ENCODE measurements at regions not wholly inside any gene's neighbourhood (a gene's known extent, or its start where the extent isn't known, plus 50 kb on each side); places are given as distances from the start of the nearest gene placed in this dataset.
"Not testable (repeated sequence)": the region's sequence is repeated elsewhere in the genome, so short reads cannot be mapped to it uniquely, and the experiment has no call there.

DNA sequence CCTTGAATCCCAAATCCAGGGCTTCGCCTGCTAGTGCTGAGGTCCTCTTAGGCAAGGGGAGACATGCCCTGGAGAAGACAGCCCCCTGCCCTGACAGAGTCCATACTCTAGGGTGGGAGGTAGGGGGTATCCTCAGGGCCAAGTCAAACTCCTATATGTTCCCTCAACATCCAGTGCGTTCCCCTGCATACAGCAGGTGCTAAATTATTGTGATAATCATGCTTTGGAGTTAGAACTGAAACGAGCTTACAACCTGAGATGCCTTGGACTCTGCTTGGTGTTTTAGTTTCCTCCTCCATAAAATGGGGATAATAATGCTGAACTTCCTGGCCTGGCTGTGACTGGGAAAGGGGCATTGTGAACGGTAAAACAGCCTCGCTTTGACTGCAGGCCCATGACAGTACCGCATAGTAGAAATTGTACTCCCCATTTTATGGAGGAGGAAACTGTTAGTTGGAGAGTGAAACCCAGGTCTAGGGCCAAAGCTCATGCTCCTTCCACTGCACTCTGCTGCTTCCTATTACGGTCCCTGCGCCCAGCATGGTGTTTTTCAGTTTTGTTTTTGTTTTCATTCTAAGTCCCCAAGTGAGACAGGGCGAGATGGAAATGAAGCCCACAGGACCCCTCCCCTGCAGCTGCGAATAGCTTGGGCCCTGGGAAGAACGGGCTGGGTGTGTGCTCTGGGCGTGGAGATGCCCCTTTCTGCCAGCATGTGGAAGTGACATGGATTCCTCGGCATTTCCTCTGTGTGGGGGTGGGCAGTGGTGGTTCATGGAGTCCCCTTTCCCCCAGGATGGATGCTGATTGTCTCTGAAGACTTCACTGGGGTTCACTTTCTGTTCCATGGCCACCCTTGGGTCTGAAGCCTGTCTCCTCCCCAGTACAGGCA, 162.5 kb downstream of the VEGFA start:
- DNase-seq, result no peak

DNA sequence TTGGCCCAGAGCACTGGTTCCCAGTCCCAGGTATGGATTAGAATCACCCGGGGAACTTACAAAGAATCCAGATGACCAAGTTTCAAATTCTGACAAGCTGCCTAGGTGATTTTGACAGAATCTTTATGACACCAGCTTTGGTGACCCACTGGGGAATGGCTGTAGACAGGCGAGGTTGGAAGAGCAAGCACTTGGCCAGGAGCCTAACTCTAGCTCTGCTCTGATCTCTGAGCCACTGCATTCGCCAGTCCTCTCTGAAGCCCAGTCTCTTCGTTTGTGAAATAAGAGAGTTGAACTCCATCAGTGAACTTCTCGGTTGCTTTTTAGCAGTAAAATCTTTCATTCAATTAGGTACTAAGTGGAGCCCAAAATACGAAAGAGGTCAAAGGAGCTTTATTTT, 161.2 kb downstream of the VEGFA start:
- DNase-seq, result no peak

DNA sequence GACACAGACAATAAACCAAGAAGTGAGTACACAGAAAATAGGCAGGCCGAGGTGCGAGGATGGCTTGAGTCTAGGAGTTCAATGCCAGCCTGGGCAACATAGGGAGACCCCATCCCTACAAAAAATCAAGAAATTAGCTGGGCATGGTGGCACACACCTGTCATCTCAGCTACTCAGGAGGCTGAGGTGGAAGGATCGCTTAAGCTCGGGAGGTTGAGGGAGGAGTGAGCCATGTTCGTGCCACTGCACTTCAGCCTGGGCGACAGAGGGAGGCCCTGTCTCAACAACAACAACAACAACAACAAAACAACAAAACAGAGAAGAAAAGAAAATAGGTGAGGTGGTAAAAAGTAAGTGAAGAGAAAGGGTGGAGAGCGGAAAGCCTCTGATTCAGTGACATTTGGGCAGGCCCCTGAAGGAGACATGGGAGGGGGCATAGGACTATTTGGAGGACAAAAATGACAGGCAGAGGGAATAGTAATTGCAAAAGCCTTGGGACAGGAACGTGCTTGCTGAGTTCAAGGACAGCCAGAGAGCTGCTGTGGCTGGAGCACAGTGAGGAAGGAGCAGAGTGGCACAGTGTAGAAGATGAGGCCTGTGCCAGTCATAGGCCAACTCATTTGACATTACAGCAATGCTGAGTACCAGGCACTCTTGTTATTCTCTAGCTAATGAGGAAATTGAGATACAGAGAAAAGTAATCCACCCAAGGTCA, 160.6 kb downstream of the VEGFA start:
- DNase-seq, result no peak

DNA sequence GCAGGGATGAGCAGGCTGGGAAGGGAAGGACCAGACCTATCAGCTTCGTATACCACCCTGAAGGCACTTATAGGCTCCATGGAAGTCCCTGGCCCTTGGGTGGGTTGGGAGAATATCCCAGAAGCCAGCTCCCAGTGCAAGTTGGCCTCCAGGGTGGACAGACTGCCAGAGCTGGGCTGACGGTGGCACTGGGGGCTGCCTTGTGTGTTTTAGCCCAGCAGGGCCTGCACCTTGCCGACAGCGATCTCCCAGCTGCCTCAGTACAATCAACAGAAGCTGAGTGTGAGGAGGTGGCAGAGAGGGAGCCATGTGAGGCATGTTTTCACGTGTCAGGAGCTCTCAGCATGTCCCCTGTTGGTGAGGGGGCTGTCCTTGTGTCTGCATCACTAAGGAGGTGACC, 159.5 kb downstream of the VEGFA start:
- no peak for DNase-seq

DNA sequence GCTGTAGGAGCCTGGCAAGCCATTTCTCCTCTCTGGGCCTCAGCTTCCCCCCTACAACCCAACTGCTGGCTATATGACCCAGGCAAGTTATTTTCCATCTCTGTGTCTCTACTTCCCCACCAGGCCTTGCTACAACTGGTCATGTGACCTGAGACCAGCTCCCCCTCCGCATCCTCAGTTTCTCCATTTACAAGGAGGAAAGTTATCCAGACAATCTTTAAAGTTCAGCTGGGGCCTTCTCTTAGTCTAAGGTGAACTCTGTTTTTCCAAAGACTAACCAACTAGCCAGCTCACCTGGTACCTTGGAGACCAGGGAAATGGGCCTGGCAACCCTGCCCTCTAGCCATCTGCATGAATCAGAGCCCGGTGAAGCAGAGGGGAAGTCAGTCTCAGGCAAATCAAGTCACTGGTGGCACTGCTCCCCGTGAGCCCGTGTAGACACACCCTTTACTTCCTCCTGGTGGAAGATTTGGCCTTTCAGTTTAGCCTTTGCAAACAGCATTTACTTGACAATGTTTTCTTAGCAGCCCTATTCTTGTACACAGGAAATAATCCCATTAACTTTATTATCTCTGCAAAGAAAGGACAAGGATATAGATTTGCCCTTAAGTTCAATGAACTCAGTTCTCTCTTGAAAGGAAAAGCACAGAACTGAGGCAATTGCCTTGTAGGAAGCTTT, 157.7 kb downstream of the VEGFA start:
- peak; percentile 2 for DNase-seq

DNA sequence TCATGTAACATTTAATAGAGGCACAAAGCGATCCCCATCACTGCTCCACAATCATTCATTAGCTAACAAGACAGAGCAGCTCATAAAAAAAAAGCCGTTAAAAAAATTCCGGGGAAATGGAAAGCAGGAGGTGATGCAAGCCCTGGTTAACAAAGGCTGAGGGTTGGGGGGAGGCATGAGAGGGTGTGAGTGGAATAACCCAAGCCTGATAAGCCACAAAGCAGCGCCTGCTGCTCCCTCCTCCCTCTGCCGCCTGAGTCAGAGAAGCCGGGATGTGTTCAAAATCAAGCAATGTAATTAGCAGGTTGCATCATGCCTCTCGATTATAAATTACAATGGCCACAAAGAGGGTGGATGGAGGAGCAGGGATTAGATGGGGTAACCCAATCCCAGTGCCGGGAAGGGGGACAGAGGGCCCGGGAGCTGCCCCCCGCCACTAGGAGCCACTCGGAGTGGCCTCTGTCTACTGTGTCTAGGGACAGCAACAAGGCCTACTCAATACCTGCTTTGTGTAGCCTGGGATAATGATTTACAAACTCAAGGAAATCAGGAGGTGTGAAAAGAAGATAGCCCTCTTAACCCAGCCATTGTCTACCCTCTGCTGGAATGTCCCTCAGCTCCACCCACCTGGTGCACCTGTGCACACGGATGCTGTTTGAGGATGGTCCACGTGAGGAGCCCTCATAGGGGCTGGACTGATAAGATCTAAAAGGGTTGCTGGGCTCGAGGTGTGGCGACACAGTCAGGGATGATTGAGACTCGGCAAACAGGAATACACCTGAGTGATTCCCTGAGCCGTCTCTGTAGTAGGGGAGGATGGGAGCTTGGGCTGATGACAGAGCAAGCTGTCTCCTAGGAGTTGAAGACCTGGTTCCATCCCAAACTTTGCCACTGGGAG, 156.9 kb downstream of the VEGFA start:
- no peak for DNase-seq

DNA sequence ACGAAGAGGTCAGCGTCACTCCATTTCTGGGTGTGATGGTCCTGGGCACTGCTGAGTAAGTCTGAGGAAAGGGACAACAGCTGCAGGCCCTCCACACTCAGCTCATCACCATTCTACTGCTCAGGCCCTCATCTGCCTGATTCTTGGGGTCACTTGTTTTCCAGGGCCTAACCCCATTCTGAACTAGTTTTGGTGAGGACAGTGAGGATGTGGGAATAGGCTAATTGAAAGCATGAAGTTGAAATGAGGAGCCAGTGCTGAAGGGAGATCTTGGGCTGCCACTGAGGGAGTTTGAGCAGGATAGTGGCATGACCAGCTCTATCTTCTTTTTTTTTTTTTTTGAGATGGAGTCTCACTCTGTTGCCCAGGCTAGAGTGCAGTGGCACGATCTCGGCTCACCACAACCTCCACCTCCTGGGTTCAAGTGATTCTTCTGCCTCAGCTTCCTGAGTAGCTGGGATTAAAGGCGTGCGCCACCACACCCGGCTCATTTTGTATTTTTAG, 155.7 kb downstream of the VEGFA start:
- DNase-seq, result not testable (repeated sequence)

DNA sequence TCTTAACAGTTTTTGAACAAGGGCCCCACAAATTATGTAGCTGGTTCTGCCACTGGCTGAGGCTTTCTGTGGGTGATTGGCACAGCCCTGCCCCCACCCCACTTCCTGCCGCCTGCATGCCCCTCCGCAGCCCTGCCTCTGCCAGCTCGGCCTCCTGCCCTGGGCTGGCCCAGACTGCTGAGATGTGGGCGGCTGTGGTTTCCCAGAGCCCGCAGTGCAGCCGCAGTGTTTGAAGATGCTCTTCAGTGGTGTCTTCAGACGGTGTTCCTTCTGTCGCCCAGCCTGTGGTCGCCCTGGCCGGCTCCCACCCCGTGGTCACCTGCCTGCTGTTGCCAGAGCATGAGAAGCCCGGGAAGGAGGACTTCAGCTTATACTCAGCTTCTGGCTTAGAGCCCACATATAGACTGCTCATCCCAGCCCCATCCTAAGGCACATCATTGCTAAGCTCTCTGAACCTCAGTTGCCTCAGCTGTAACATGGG, 154.3 kb downstream of the VEGFA start:
- DNase-seq, result peak; percentile 61

DNA sequence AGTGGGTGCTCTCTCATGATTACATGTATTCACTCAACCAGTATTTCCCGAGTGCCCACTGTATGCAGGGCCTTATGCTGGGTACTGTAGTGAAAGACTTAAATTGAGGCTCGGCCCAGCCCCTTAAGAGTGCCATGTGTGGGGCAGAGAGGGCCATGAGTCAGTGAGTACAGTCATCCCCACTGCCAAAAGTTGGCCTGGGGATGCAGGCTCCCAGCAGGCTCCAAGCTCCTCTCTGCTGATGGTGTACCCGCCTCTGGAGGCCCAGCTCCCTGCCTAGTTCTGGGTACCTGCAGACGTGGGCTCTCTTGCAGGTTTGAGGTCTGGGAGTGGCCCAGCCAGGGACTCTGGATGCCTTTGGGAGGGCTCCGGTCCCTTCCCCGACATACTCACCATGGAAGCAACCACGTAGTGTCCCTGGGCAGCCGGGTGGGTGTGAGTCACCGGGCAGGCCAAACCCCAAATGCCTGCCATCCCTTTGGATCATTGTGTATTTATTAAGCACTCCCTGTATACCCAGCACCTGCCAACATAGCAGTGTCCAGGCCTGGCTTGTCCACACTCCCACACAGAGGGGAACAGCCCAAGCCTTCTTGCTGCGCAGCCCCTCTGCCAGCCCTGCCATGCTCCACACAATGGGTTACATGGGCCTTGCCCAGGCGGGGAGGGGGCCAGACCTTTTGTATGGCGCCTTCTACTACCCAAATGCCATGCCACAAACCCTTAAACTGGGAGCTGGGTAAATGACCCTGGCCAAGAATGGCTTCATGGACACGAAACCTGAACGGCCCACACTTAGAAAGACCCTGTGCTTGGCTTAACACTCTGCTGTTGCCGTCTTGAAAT, 153.6 kb downstream of the VEGFA start:
- no peak for DNase-seq

DNA sequence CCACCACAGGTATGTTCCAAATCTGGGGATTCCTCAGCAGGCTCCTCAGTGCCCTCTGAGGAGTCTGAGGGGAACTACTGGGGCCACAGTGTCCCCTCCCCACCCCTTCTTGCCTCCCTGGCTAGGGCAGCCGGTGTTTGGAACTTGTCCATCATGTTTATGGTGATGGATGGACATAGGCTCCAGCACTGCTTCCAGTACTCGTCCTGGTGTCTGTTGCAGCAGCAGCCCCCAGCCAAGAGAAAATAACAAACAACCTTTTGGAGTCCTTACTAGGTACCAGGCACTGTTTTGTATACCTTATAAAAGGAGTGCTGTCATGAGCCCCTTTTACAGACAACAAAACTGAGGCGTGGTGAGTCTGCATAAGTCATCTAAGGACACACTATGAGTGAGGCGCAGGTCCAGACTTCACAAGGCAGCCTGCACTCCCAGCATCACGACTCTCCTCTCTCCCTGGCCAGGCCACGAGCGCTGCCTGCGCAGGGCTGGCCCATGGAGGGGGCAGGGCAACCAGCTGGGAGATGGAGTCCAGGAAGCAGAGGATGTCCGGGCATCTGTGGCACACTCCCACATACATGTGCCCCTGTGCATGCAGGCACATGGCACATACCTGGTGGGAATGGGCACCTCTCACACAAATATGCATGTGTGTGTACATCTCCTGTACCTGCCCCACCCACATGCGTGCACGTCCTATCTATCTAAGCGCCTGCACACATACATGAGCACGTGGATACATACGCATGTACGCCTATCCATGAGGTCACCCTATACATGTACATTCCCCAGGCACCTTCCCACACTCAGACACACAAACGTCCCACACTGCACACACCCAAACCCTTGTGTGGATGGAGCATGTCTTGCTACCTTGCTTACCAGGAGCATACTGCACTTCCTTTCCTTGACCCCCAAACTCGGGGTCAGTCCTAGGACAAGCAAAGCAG, 152.7 kb downstream of the VEGFA start:
- DNase-seq, result no peak

DNA sequence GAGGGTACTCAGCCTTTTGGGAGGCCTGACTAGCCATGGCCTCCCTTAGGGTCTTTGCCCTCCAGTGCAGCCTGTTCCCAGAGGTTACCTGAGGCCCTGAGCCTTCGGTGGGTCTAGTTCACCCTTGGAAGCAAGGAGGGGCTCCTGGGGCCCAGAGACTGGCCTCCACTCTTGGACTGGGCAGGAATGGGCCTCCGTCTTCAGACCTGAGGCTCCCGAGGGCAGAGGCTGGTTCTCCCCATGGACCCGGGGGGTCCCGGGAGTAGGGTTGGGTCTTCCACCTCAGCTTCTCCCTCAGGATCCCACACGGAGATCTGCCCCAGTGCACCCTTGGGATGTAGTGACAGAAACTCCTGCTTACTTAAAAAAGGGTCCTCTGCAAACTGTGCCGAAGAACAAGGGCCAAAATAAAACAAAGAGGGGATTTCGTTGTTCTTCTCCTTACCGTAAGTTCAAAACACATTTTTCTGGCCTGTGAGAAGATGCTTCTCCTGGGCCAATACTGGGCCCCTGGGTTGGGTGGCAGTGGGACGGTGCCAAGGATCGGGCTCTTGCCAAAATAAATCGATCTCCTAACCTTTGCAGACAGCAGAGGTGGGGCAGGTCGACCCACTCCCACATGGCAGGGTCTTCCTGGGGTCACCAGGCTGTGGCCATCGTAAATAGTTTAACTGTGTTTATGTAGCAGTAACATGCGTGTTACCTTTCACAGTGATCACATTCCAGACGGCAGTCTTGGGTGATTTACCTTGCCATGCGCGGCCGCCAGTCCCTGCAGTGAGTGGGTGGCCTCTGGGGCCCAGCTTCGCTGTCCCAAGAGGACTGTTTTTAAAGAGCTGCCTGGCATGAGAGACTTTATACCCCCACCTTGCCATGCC, 151.8 kb downstream of the VEGFA start:
- DNase-seq, result no peak

DNA sequence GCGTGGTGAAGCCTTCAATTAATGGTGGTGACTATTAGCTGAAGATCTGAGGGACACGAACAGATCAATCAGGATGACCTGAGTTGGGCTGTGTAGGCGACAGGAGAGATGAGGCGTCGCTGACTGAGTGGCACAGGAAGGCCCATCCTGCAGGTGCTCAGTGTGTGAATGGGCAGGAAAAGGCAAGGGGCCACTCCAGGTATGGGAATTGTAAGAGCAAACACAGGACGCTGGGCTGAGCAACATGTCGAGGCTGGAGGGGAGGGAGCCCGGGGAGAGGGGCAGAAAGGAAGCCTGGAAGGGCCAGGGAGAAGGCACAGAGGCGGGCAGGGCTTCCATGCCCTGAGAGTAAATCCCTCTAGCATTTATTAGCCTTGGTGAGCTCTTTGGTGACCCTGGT, 151.0 kb downstream of the VEGFA start:
- no peak for DNase-seq

DNA sequence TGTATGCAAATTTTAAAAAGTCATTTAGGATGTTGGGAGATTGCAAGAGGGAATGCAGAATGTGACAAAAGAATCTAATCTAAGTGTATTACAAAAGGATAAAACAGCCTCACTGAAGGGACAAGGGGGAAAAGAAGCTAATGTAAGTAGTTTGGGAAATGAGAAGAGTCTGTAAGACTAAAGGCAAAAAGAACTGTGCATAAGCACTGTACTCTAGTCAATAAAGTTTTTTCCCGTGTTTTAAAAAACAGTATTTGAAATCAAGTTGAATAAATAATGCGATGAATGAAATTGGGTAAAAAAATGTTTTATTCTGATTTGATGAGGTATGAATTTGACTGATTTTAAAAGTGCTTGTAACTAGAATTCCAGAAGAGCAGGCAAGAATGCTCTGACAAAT, 149.8 kb downstream of the VEGFA start:
- DNase-seq, result no peak

DNA sequence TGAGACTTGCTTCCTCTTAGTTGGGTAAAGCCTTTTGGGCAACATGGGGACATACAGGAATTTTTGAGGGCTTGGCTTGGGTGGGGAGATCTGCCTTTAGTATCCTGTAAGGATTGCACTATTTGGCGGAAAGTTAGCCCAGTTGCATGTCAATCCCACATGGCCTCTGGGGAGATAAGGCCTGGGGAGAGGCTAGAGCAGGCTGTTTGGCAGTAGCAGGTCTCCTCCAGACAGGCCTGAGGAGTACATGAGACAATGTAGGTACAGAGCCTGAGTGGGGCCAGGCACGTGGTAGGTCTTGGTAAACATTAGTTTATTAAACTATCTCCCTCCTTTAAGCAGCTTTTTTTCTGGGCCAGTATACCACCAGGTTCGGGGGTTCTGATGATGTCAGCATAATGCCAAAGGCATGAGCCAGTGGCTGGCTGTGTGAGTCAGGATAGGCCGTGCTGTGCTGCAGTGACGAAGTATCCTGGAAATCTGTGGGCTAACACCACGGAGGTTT, 147.9 kb downstream of the VEGFA start:
- no peak for DNase-seq

DNA sequence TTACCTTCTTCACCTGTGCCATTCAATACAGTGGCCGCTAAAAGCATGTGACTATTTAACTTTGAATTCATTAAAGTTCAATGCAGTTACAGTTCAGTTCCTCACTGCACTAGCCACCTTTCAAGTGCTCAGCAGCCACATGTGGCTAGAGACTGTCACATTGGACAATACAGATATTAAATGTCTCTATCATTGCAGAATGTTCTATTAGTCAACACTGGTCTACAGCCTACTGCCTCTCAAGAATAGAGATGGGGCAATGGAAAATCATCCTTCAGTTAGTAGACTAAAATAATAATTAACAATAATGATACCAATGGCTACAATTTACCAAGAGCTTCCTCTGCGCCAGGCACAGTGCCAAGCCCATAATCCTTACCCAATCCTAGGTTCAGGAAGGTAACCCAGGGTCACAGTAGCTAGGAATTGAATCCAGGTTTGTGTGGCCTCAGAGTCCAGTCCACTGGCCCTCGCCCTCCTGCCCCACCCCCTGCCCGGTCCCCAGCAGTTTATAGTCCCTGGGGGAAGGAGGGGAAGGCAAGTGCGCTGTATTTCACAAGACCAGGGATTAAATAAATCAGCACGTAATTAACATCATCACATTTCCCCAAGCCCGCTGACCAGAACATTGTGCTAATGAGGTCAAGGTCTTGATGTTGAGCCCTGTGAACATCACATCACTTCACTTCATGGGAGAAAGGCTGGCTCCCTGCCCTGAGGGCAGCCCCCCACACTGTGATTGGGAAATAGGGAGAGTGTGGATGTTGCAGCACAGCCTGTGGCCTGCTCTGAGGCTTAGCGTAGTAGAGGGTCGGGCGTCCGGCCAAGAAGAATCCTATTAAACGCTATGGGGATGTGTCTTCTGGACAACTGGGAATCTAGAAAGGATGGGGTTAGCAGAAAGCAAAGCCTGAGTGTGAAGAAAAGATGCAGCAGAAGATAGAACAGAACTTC, 147.2 kb downstream of the VEGFA start:
- DNase-seq, result no peak

DNA sequence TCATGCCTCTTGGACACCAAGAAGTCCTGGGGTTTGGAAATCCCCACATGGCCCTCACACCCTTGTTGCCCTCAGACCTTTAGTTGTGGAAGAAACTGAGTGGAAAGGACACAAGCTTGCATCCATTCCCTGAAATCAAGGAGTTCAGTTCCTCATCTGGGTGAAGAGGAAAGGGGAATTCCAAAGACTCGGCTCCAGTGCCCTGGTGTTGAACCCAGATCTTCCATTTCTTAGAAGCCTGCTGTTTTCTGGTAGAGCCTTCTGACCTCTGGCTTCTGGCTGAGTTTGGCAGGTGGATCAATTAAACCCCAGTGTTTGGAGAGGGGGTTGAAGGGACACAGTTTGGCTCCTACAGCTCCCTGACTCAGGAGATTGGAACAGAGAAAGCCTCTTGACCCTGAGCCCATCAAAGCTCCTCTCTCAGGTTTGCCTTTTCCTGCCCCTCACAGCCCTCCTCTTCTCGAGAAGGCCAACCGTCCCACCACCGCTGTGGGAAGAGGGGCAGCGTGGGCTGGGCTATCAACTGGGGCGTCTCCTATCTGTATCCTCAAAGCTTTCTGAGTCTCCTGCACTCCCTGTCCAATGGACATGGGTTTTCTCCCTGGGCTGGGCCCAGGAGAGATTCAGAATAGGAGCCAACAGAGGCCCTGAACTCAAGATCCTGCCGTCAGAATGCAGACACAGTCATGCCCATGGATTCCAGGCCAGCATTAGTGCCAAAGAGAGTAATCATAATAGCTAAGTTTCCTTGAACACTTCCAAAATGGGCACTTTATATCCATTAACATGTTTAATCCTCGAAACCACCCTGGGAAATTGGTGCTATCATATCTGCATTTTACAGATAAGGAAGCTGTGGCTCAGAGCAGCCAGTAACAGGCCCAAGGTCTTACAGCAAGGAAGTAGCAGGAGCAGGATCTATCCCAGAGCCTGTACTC, 146.2 kb downstream of the VEGFA start:
- DNase-seq, result no peak

Measured in CD4-positive, alpha-beta T cell treated with Interleukin-17A for 1 hour (primary cell).